Thyroid gland (tissue), 4 donors: ENCODE measurements at regions not wholly inside any gene's neighbourhood (a gene's known extent, or its start where the extent isn't known, plus 50 kb on each side); places are given as distances from the start of the nearest gene placed in this dataset.
"Not testable (repeated sequence)": the region's sequence is repeated elsewhere in the genome, so short reads cannot be mapped to it uniquely, and the experiment has no call there.

Experiments used
- DNase-seq, 2 donors: peaks; one replicate each; pipeline ENCODE4 v3.0.0-alpha.2; 2019
- H3K27ac ChIP-seq, 3 donors: fragments of 200-600 bp; sonication (generic); 1 replicate in 2 of 3; 2 replicates in 1 of 3; pipeline ENCODE4 v1.5.1; 2016 to 2019; ENCODE audit warnings: mild to moderate bottlenecking in 1 of 3, moderate library complexity in 1 of 3
- H3K27me3 ChIP-seq: fragments of 200-600 bp; sonication (generic); one replicate; pipeline ENCODE4 v1.5.1; 2019
- H3K36me3 ChIP-seq, 2 donors: fragments of 200-600 bp; sonication (generic); one replicate each; pipeline ENCODE4 v1.5.1; 2016 to 2019
- H3K4me1 ChIP-seq, 2 donors: fragments of 200-600 bp; sonication (generic); one replicate each; pipeline ENCODE4 v1.5.1; 2017 to 2019
- H3K4me3 ChIP-seq, 3 donors: fragments of 200-600 bp; sonication (generic); replicated peaks in 1 of 3; 1 replicate in 2 of 3; 2 replicates in 1 of 3; pipeline ENCODE4 v1.5.1; 2016; ENCODE audit warnings: mild to moderate bottlenecking in 1 of 3
- H3K9me3 ChIP-seq: fragments of 200-600 bp; sonication (generic); one replicate; pipeline ENCODE4 v1.5.1; 2017
- POLR2A ChIP-seq, 2 donors: fragments of 450-650 bp; IDR thresholded peaks; one replicate each; pipeline ENCODE4 v1.6.1; 2017; ENCODE audit warnings: antibody characterized with exemption in 2 of 2, mild to moderate bottlenecking in 2 of 2, moderate library complexity in 1 of 2
- WGBS, 2 donors: methylation state at CpG; one replicate each; pipeline ENCODE4 v1.1.5; 2017; 5-methylcytosine and 5-hydroxymethylcytosine counted together
- intact Hi-C: fragments of 100-400 bp; cut with DNase I; formaldehyde crosslinking; loops from one replicate; pipeline ENCODE4 v1.15.1; 2023
- TF ChIP-seq, protein P1 (sequence below), 6 experiments: fragments of 200-600 bp in 3 of 6; fragments of 450-650 bp in 3 of 6; sonication (generic) in 3 of 6; IDR thresholded peaks; one replicate each; pipeline ENCODE4 v1.5.1; 2016 to 2019; ENCODE audit warnings: antibody characterized with exemption in 6 of 6, mild to moderate bottlenecking in 2 of 6, inconsistent platforms in 1 of 6, moderate library complexity in 1 of 6

DNA sequence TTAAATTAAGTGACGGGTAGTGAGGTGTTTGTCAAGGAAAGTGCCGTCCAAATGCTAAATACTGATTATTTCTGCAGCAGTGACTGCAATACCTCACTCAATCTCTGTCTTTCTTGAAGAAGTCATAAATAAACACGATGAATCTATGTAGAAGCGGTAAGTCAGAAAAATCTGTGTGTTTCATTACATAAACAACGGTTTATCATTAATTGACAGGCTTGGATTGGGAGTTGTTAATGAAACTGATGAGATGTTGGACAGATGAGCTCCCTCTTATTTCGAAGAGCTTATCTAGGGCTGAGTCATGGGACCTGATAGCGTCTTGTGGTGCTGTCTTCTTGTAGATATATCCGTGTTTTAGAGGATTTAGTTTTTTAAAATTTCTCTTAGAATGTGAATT is 92.2 kb upstream of the SAMD11 start:
- DNase-seq: no peak
- no peak overlapping the region for H3K27ac ChIP-seq
- H3K4me3 ChIP-seq: no peak overlapping the region
- 88 to 89% methylated on average over 8 of the region's 8 CpGs for WGBS, 2 donors
- no peaks in the 10 kb centered on the region for H3K27me3 ChIP-seq
- TF ChIP-seq, protein P1, sequence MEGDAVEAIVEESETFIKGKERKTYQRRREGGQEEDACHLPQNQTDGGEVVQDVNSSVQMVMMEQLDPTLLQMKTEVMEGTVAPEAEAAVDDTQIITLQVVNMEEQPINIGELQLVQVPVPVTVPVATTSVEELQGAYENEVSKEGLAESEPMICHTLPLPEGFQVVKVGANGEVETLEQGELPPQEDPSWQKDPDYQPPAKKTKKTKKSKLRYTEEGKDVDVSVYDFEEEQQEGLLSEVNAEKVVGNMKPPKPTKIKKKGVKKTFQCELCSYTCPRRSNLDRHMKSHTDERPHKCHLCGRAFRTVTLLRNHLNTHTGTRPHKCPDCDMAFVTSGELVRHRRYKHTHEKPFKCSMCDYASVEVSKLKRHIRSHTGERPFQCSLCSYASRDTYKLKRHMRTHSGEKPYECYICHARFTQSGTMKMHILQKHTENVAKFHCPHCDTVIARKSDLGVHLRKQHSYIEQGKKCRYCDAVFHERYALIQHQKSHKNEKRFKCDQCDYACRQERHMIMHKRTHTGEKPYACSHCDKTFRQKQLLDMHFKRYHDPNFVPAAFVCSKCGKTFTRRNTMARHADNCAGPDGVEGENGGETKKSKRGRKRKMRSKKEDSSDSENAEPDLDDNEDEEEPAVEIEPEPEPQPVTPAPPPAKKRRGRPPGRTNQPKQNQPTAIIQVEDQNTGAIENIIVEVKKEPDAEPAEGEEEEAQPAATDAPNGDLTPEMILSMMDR (IDR thresholded peaks at IDR 0.05): no peak
- TF ChIP-seq POLR2A (IDR thresholded peaks at IDR 0.05): no peak
- H3K9me3 ChIP-seq: no peaks in the 10 kb centered on the region
- intact Hi-C loops: no loop called here
- no peaks in the 10 kb centered on the region for H3K36me3 ChIP-seq
- H3K4me1 ChIP-seq: no peaks in the 10 kb centered on the region

GRCh38 chr1:832136-832535 is 91.6 kb upstream of the SAMD11 start:
- DNase-seq: peak; percentile 49 to 54
- intact Hi-C loops: no loop called here
- Histone ChIP-seq H3K27me3 (no peaks in the 10 kb centered on the region), H3K9me3 (no peaks in the 10 kb centered on the region), H3K36me3 (no peaks in the 10 kb centered on the region), H3K4me1 (no peaks in the 10 kb centered on the region), H3K27ac (no peak overlapping the region), H3K4me3 (no peak overlapping the region)
- WGBS, 2 donors: 42 to 59% methylated on average over 11 to 13 of the region's 13 CpGs
- TF ChIP-seq, protein P1 (IDR thresholded peaks at IDR 0.05): no peak
- TF ChIP-seq POLR2A (IDR thresholded peaks at IDR 0.05): no peak

DNA sequence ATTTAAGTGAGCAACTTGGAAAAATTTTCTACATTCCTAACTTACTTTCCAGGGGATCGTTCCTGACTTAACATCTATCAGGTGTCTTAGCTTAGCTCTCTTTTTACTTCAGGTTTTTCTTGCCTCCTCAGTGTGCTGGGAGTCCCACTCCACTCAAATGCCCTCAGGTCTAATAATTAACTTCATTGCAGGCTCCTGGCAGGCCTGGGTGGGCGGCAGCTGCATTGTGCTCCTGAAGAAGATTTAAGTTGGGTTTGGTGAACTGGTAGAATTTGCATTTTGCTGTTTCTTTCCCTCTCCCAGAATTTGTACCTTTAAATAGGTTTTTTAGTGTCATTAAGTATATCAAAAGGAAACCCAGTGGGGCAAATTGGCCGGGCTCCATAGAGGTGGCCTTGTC is 90.5 kb upstream of the SAMD11 start:
- intact Hi-C loops, H3K4me3 ChIP-seq, H3K27me3 ChIP-seq, H3K36me3 ChIP-seq, H3K9me3 ChIP-seq, H3K4me1 ChIP-seq, H3K27ac ChIP-seq, DNase-seq: not testable (repeated sequence)
- WGBS, 2 donors: 96 to 97% methylated on average over 3 of the region's 3 CpGs

DNA sequence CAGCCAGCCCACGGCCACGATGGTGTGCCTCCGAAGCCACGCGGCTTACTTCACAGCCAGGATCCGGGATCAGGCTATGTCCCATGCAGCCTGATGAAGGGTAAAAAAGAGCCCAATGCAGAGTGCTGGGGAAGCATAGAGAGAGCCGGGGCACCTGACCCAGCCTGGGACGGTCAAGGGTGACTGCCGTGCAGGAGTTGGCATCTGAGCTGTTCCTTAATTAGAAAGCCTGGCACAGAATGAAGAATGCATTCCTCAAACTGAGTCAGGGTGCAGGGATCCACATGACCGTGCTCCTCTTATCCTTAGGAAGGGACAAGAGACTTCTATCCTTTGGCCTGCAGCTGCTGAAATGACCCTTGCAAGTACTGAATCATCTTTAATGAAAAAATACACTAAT is 88.2 kb upstream of the SAMD11 start:
- WGBS, 2 donors: 62 to 73% methylated on average over 3 of the region's 10 CpGs

DNA sequence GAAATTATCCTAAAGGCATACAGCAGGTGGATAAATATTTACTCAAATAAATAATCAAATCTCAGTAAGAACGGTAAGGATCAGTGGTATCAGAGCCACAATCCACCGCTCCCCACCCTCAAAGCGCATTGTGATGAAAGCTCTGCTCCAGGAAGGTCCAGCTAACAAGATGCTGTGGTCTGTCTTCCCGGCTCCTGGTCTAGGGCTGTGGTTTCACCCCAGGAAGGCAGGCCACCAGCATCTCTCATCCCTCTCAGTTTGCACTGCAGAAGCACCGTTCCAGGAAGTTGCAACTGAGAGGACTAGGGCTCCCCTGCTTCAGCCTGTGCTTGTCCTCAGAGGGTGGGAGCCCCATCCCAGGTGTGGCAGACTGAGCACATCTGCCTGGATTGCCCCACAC is 86.1 kb upstream of the SAMD11 start:
- intact Hi-C loops, H3K9me3 ChIP-seq, H3K27ac ChIP-seq, H3K36me3 ChIP-seq, H3K4me1 ChIP-seq, H3K4me3 ChIP-seq, H3K27me3 ChIP-seq, DNase-seq: not testable (repeated sequence)
- 75 to 83% methylated on average over 5 of the region's 5 CpGs for WGBS, 2 donors

More for the DNA sequence above, 88.2 kb upstream of the SAMD11 start:
- H3K4me3 ChIP-seq, H3K9me3 ChIP-seq, H3K36me3 ChIP-seq, intact Hi-C loops, H3K27me3 ChIP-seq, H3K27ac ChIP-seq, H3K4me1 ChIP-seq: not testable (repeated sequence)
- peak; percentile 18 to 35 for DNase-seq

DNA sequence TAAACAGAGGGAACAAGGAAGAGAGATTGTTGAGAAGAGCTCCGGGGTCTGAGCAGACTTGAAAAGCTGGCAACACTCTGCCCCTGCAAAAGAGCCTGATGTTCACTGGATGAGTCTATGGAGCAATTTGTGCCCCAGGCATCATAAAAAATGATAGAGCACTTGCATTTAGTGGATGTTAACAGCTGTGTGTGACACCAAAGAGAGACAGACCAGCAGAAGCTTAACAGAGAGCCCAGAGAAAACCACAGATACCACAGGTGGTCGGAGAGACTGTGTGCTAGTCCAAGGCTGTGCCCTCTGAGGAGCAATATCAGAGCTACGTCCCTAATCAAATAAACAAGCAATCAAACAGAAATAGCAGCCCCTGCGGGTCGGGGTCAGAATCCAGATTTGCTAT is 85.4 kb upstream of the SAMD11 start:
- 86 to 87% methylated on average over 5 of the region's 5 CpGs for WGBS, 2 donors
- H3K9me3 ChIP-seq, H3K27ac ChIP-seq, intact Hi-C loops, H3K4me3 ChIP-seq, DNase-seq, H3K36me3 ChIP-seq, H3K4me1 ChIP-seq, H3K27me3 ChIP-seq: not testable (repeated sequence)

DNA sequence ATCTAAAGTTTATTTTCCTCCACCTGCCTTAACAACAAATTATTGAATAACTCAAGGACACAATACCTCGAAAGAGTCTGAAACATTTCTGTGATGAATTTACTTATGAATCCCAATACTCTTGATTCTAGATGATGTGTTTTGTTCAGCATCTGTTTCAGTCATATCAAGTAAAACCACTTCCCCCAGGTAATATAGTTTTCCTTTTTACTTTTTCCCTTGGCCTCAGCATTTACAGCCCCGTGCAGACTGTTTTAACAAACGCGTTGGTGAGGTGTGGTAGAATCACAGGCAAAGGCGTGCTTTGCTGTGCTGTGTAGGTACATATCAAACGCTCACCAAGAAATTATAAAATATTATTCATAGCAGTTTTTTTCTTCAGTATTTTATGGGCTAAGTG is 83.1 kb upstream of the SAMD11 start:
- H3K9me3 ChIP-seq: not testable (repeated sequence)
- 92 to 95% methylated on average over 6 of the region's 6 CpGs for WGBS, 2 donors

GRCh38 chr1:841671-842425 is 81.9 kb upstream of the SAMD11 start:
- H3K4me1 ChIP-seq, DNase-seq, intact Hi-C loops, H3K36me3 ChIP-seq, H3K27ac ChIP-seq, H3K4me3 ChIP-seq, H3K9me3 ChIP-seq, H3K27me3 ChIP-seq: not testable (repeated sequence)
- 70 to 90% methylated on average over 8 to 9 of the region's 15 CpGs for WGBS, 2 donors

More for the DNA sequence above, 83.1 kb upstream of the SAMD11 start:
- H3K27ac ChIP-seq, H3K4me3 ChIP-seq, H3K4me1 ChIP-seq, H3K27me3 ChIP-seq, DNase-seq, intact Hi-C loops, H3K36me3 ChIP-seq: not testable (repeated sequence)

DNA sequence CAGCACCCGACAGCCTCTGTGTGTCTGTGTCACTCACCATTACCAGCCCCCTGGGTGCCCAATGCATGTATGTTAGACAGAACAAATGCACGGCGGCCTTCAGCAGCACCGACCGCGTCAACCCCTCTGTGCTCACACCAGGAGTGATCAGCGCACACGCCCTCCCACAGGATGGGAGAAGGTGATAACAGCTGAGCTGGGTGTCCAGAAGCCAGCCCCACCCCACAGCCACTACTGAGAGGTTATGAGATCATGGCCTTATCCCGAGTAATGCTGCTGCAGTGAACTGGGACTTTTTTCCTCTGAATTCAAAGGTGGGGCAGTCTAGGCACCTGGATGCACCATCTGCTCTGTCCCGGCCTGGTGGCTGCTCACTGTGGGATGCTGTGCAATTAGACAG is 80.9 kb upstream of the SAMD11 start:
- WGBS, 2 donors: 89 to 97% methylated on average over 10 of the region's 10 CpGs
- H3K4me1 ChIP-seq, H3K27ac ChIP-seq, DNase-seq, H3K9me3 ChIP-seq, H3K27me3 ChIP-seq, intact Hi-C loops, H3K36me3 ChIP-seq, H3K4me3 ChIP-seq: not testable (repeated sequence)

DNA sequence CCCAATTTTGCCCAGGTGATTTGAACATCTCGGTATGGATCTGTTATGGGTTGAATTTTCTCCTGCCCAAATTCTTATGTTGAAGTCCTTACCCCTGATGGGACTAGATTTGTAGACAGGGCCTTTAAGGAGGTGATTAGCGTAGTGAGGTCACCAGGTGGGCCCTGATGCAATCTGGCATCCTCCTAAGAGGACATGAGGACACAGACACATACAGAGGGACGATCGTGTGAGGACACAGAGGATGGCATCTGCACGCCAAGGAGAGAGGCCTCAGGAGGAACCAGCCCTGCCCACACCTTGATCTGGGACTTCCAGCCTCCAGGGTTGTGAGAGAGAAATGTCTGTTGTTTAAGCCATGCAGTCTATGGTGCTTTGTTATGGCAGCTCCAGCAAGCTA is 79.8 kb upstream of the SAMD11 start:
- H3K4me3 ChIP-seq, H3K27ac ChIP-seq, intact Hi-C loops, H3K9me3 ChIP-seq, H3K4me1 ChIP-seq, H3K36me3 ChIP-seq, DNase-seq, H3K27me3 ChIP-seq: not testable (repeated sequence)
- 87 to 97% methylated on average over 5 of the region's 5 CpGs for WGBS, 2 donors
